Suprapubic skin (tissue), 4 donors: ENCODE measurements at regions not wholly inside any gene's neighbourhood (a gene's known extent, or its start where the extent isn't known, plus 50 kb on each side); places are given as distances from the start of the nearest gene placed in this dataset.

ENCODE experiments used
- DNase-seq, 2 donors: peaks; one replicate each; pipeline ENCODE4 v3.0.0-alpha.2; 2019; ENCODE audit warnings: low spot score in 2 of 2
- H3K27ac ChIP-seq: fragments of 200-600 bp; sonication (generic); one replicate; pipeline ENCODE4 v1.5.1; 2019
- H3K27me3 ChIP-seq: fragments of 200-600 bp; sonication (generic); one replicate; pipeline ENCODE4 v1.5.1; 2019
- H3K36me3 ChIP-seq: fragments of 200-600 bp; sonication (generic); one replicate; pipeline ENCODE4 v1.5.1; 2019
- H3K4me1 ChIP-seq: fragments of 200-600 bp; sonication (generic); one replicate; pipeline ENCODE4 v1.5.1; 2019
- H3K4me3 ChIP-seq: fragments of 200-600 bp; sonication (generic); one replicate; pipeline ENCODE4 v1.5.1; 2019; ENCODE audit warnings: mild to moderate bottlenecking
- H3K9me3 ChIP-seq: fragments of 200-600 bp; sonication (generic); one replicate; pipeline ENCODE4 v1.5.1; 2019
- EP300 ChIP-seq: sonication (generic); formaldehyde crosslinking; IDR thresholded peaks from one replicate; pipeline ENCODE4 v1.6.1; 2017; ENCODE audit warnings: antibody characterized with exemption
- POLR2A ChIP-seq, 2 donors: fragments of 450-650 bp; IDR thresholded peaks; one replicate each; pipeline ENCODE4 v1.6.1; 2017; ENCODE audit warnings: antibody characterized with exemption in 2 of 2, mild to moderate bottlenecking in 2 of 2, moderate library complexity in 2 of 2
- POLR2AphosphoS5 ChIP-seq, 3 donors: sonication (generic); formaldehyde crosslinking; IDR thresholded peaks; one replicate each; pipeline ENCODE4 v1.6.1; 2017; ENCODE audit warnings: antibody characterized with exemption in 3 of 3
- WGBS: methylation state at CpG from one replicate; pipeline ENCODE4 v1.1.5; 2018; 5-methylcytosine and 5-hydroxymethylcytosine counted together
- TF ChIP-seq, protein P1 (sequence below), 2 donors: fragments of 200-600 bp in 1 of 2; fragments of 450-650 bp in 1 of 2; sonication (generic) in 1 of 2; IDR thresholded peaks; one replicate each; pipeline ENCODE4 v1.5.1; 2016 to 2019; ENCODE audit warnings: antibody characterized with exemption in 2 of 2, mild to moderate bottlenecking in 1 of 2, moderate library complexity in 1 of 2

DNA sequence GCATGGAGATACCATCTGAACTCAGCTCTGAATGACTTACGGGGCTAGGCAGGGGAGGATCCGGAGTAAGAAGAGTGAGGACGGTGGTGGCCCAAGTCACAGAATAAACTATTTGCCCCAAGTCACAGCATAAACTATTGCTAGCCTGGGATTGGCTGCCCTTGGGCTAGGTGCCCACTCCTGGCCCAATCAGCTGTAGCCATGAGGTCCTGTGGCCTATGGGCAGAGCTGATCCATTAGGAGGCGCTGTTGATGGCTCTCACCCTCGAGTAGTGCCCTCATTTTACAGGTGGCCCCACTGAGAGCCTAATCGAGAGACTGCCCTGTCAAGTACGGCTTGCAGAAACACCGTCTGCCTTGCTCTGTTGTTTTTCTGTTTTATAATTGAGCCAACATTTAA lies 62.3 kb upstream of the ZNF423 start:
- WGBS = 83% methylated on average over 7 of the region's 8 CpGs
- TF ChIP-seq POLR2AphosphoS5 (IDR thresholded peaks at IDR 0.05) (no peak), POLR2A (IDR thresholded peaks at IDR 0.05) (no peak), EP300 (no peak)
- TF ChIP-seq, protein P1, sequence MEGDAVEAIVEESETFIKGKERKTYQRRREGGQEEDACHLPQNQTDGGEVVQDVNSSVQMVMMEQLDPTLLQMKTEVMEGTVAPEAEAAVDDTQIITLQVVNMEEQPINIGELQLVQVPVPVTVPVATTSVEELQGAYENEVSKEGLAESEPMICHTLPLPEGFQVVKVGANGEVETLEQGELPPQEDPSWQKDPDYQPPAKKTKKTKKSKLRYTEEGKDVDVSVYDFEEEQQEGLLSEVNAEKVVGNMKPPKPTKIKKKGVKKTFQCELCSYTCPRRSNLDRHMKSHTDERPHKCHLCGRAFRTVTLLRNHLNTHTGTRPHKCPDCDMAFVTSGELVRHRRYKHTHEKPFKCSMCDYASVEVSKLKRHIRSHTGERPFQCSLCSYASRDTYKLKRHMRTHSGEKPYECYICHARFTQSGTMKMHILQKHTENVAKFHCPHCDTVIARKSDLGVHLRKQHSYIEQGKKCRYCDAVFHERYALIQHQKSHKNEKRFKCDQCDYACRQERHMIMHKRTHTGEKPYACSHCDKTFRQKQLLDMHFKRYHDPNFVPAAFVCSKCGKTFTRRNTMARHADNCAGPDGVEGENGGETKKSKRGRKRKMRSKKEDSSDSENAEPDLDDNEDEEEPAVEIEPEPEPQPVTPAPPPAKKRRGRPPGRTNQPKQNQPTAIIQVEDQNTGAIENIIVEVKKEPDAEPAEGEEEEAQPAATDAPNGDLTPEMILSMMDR (IDR thresholded peaks at IDR 0.05) = no peak
- Histone ChIP-seq H3K36me3 (no peaks in the 10 kb centered on the region), H3K9me3 (no peaks in the 10 kb centered on the region), H3K27me3 (no peaks in the 10 kb centered on the region), H3K4me3 (no peak overlapping the region), H3K27ac (no peak overlapping the region), H3K4me1 (no peaks in the 10 kb centered on the region)
- DNase-seq = no peak

- H3K9me3 ChIP-seq = no peaks in the 10 kb centered on the region
- no peak overlapping the region for H3K27ac ChIP-seq
- H3K27me3 ChIP-seq = peaks cover 6% of the 10 kb centered on the region
- DNase-seq = no peak
- H3K4me1 ChIP-seq = no peaks in the 10 kb centered on the region
- 94% methylated on average over 3 of the region's 3 CpGs for WGBS
- no peaks in the 10 kb centered on the region for H3K36me3 ChIP-seq
- TF ChIP-seq POLR2AphosphoS5 (IDR thresholded peaks at IDR 0.05) = no peak
- TF ChIP-seq, protein P1 (IDR thresholded peaks at IDR 0.05) = no peak
- TF ChIP-seq EP300 = no peak
- no peak for TF ChIP-seq POLR2A (IDR thresholded peaks at IDR 0.05)
- no peak overlapping the region for H3K4me3 ChIP-seq
These were observed 63.4 kb upstream of the ZNF423 start for GRCh38 chr16:49919327-49919726.

- Histone ChIP-seq H3K27me3 (peaks cover 6% of the 10 kb centered on the region), H3K9me3 (no peaks in the 10 kb centered on the region), H3K4me3 (no peak overlapping the region), H3K27ac (no peak overlapping the region), H3K4me1 (no peaks in the 10 kb centered on the region), H3K36me3 (no peaks in the 10 kb centered on the region)
- no peak for TF ChIP-seq POLR2AphosphoS5 (IDR thresholded peaks at IDR 0.05)
- TF ChIP-seq, protein P1 (IDR thresholded peaks at IDR 0.05) = no peak
- no peak for TF ChIP-seq EP300
- TF ChIP-seq POLR2A (IDR thresholded peaks at IDR 0.05) = no peak
- DNase-seq = no peak
- 81% methylated on average over 4 of the region's 4 CpGs for WGBS
These were observed 64.5 kb upstream of the ZNF423 start for GRCh38 chr16:49920397-49920796.

GRCh38 chr16:49921106-49921505 lies 65.2 kb upstream of the ZNF423 start:
- no peak overlapping the region for H3K27ac ChIP-seq
- no peaks in the 10 kb centered on the region for H3K9me3 ChIP-seq
- WGBS = 100% methylated on average over 3 of the region's 8 CpGs
- no peak for TF ChIP-seq POLR2A (IDR thresholded peaks at IDR 0.05)
- TF ChIP-seq POLR2AphosphoS5 (IDR thresholded peaks at IDR 0.05) = no peak
- TF ChIP-seq EP300 = no peak
- TF ChIP-seq, protein P1 (IDR thresholded peaks at IDR 0.05) = no peak
- no peaks in the 10 kb centered on the region for H3K36me3 ChIP-seq
- no peak for DNase-seq
- H3K4me1 ChIP-seq = no peaks in the 10 kb centered on the region
- H3K27me3 ChIP-seq = peaks cover 6% of the 10 kb centered on the region
- H3K4me3 ChIP-seq = no peak overlapping the region

GRCh38 chr16:49921791-49922456 lies 66.0 kb upstream of the ZNF423 start:
- peaks cover 6% of the 10 kb centered on the region for H3K27me3 ChIP-seq
- 90% methylated on average over 2 of the region's 6 CpGs for WGBS
- TF ChIP-seq, protein P1 (IDR thresholded peaks at IDR 0.05) = peak; percentile 18 to 46
- no peak for TF ChIP-seq POLR2AphosphoS5 (IDR thresholded peaks at IDR 0.05)
- no peaks in the 10 kb centered on the region for H3K4me1 ChIP-seq
- H3K4me3 ChIP-seq = no peak overlapping the region
- no peak for DNase-seq
- H3K27ac ChIP-seq = no peak overlapping the region
- no peaks in the 10 kb centered on the region for H3K9me3 ChIP-seq
- no peaks in the 10 kb centered on the region for H3K36me3 ChIP-seq
